ENCODE measurements at regions not wholly inside any gene's neighbourhood (a gene's known extent, or its start where the extent isn't known, plus 50 kb on each side); places are given as distances from the start of the nearest gene placed in this dataset.

DNA sequence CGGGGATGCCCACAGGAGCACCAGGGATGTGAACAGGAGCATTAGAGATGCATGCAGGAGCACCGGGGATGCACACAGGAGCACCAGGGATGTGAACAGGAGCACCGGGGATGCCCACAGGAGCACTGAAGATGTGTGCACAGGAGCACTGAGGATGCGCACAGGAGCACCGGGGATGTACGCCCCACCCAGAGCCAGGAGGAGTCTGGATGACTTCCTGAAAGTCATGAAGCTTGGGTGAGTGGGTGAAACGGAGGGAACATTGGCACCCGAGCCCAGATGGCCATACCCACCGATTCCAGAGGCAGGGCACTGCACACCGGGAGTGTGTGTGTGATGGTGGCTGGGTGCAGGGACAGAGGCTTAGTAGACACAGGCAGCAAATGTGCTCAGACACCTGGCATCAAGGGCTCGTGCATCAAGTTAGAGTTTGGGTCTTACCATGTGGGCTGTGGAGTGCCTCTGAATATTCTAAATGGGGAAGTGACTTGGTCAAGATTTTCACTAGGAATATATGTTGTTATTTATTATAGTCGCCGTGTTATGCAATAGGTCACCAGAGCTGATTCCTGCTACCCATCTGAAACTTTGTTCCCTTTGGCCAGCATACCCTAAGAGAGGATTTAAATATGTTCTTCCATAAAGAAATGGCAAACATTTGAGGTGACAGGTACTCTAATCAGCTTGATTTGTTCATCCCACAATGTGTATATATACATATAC, 365.8 kb upstream of the MYT1L start:
- Histone ChIP-seq H3K36me3 (no peaks in the 10 kb centered on the region), H3K4me3 (no peak overlapping the region), H3K27me3 (replicated peaks in 1 of 7) (peaks cover 0 to 45% (median 0%) of the 10 kb centered on the region in 7 donors), H3K9me3 (no peaks in the 10 kb centered on the region), H3K4me1 (no peaks in the 10 kb centered on the region), H3K27ac (no peak overlapping the region)
- WGBS, 5 donors = 78 to 88% (median 80%) methylated on average over 11 to 13 of the region's 13 CpGs
- no peak for DNase-seq
- intact Hi-C loops (cut with DNase I; ENCODE audit: low total_unique reads) = no loop called here
- TF ChIP-seq, protein P1, sequence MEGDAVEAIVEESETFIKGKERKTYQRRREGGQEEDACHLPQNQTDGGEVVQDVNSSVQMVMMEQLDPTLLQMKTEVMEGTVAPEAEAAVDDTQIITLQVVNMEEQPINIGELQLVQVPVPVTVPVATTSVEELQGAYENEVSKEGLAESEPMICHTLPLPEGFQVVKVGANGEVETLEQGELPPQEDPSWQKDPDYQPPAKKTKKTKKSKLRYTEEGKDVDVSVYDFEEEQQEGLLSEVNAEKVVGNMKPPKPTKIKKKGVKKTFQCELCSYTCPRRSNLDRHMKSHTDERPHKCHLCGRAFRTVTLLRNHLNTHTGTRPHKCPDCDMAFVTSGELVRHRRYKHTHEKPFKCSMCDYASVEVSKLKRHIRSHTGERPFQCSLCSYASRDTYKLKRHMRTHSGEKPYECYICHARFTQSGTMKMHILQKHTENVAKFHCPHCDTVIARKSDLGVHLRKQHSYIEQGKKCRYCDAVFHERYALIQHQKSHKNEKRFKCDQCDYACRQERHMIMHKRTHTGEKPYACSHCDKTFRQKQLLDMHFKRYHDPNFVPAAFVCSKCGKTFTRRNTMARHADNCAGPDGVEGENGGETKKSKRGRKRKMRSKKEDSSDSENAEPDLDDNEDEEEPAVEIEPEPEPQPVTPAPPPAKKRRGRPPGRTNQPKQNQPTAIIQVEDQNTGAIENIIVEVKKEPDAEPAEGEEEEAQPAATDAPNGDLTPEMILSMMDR (IDR thresholded peaks at IDR 0.05 in 8 of 11, conservative IDR thresholded peaks at IDR 0.05 in 3 of 11) = no peak
- TF ChIP-seq POLR2AphosphoS5 (IDR thresholded peaks at IDR 0.05) = no peak
- no peak for TF ChIP-seq POLR2A (IDR thresholded peaks at IDR 0.05)

DNA sequence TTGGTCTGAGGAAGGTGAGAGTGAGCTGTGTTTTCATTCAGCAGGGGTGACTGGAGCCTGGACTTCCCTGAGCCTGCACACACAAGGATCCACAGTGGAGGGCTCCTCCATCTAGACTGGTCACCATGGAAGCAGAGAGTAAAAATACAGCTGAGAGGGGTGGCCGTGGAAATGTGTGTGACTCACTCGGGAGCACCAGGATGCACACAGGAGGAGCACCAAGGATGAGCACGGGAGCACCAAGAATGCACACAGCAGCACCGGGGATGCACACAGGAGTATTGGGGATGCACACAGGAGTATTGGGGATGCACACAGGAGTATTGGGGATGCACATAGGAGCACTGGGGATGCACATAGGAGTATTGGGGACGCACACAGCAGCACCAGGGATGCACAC, 365.2 kb upstream of the MYT1L start:
- TF ChIP-seq POLR2AphosphoS5 (IDR thresholded peaks at IDR 0.05) (no peak), POLR2A (IDR thresholded peaks at IDR 0.05) (no peak)
- TF ChIP-seq, protein P1 (IDR thresholded peaks at IDR 0.05 in 8 of 11, conservative IDR thresholded peaks at IDR 0.05 in 3 of 11) = no peak
- no peak for DNase-seq
- Histone ChIP-seq H3K4me3 (no peak overlapping the region), H3K36me3 (no peaks in the 10 kb centered on the region), H3K4me1 (no peaks in the 10 kb centered on the region), H3K27me3 (replicated peaks in 1 of 7) (peaks cover 0 to 45% (median 0%) of the 10 kb centered on the region in 7 donors), H3K27ac (no peak overlapping the region), H3K9me3 (no peaks in the 10 kb centered on the region)
- WGBS, 5 donors = 87 to 89% (median 88%) methylated on average over 5 of the region's 5 CpGs
- intact Hi-C loops (cut with DNase I; ENCODE audit: low total_unique reads) = no loop called here

- H3K27me3 ChIP-seq (replicated peaks in 1 of 7) = peaks cover 0 to 53% (median 0%) of the 10 kb centered on the region in 7 donors
- intact Hi-C loops (cut with DNase I; ENCODE audit: low total_unique reads) = no loop called here
- no peak overlapping the region for H3K4me3 ChIP-seq
- 70 to 84% (median 74%) methylated on average over 13 of the region's 13 CpGs for WGBS, 5 donors
- TF ChIP-seq POLR2AphosphoS5 (IDR thresholded peaks at IDR 0.05) (no peak), POLR2A (IDR thresholded peaks at IDR 0.05) (no peak)
- TF ChIP-seq, protein P1 (IDR thresholded peaks at IDR 0.05 in 8 of 11, conservative IDR thresholded peaks at IDR 0.05 in 3 of 11) = no peak
- DNase-seq = no peak
- no peaks in the 10 kb centered on the region for H3K4me1 ChIP-seq
- H3K9me3 ChIP-seq = no peaks in the 10 kb centered on the region
- no peak overlapping the region for H3K27ac ChIP-seq
- no peaks in the 10 kb centered on the region for H3K36me3 ChIP-seq
Observed at GRCh38 chr2:2694746-2695145, 363.7 kb upstream of the MYT1L start.

DNA sequence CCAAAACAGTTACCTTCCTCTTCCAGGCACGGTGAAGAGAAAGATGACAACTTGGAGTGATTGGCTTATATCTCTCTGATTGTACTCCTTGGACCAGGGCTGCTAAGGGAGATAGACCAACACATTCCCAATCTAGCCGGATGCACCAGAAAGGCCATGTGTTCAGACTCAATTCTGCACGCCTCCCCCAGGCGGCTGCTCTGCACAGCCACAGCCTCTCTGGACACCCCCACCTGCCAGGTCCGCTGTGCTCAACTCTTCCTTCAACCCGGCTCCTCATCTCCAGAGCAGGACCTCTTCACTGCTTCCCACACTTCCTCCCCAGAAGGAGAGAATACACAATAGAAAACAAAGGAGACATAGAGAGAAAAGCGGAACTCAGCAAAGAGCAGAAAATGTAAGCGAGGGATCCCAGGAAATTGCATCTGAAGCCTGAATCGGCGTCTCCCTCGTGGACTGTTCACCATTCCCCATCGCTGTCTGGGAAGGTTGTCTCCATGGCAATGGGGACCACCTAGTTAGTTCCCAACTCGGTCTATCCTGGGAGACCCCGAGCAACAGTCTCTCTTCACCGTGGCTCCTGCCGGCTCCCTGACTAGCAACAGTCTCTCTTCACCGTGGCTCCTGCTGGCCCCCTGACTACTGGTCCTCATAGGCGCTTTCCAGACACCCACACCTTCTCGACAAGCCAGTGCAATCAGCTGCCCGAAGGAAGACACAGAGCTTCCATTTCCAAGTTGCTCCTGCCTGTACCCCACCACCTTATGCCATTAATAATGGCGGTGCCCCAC, 361.7 kb upstream of the MYT1L start:
- no peaks in the 10 kb centered on the region for H3K9me3 ChIP-seq
- TF ChIP-seq POLR2AphosphoS5 (IDR thresholded peaks at IDR 0.05) (no peak), POLR2A (IDR thresholded peaks at IDR 0.05) (no peak)
- TF ChIP-seq, protein P1 (IDR thresholded peaks at IDR 0.05 in 8 of 11, conservative IDR thresholded peaks at IDR 0.05 in 3 of 11) = no peak
- H3K36me3 ChIP-seq = no peaks in the 10 kb centered on the region
- H3K27ac ChIP-seq = no peak overlapping the region
- H3K27me3 ChIP-seq (replicated peaks in 1 of 7) = peaks cover 0 to 57% (median 0%) of the 10 kb centered on the region in 7 donors
- intact Hi-C loops (cut with DNase I; ENCODE audit: low total_unique reads) = no loop called here
- no peak overlapping the region for H3K4me3 ChIP-seq
- no peaks in the 10 kb centered on the region for H3K4me1 ChIP-seq
- DNase-seq = no peak
- WGBS, 5 donors = 86 to 93% (median 90%) methylated on average over 21 of the region's 21 CpGs

Data from spleen (tissue), 11 donors.